ENCODE measurements at regions not wholly inside any gene's neighbourhood (a gene's known extent, or its start where the extent isn't known, plus 50 kb on each side); places are given as distances from the start of the nearest gene placed in this dataset.
A peak's percentile ranks its signal among the peaks of the same experiment; 100 is the strongest.

DNA sequence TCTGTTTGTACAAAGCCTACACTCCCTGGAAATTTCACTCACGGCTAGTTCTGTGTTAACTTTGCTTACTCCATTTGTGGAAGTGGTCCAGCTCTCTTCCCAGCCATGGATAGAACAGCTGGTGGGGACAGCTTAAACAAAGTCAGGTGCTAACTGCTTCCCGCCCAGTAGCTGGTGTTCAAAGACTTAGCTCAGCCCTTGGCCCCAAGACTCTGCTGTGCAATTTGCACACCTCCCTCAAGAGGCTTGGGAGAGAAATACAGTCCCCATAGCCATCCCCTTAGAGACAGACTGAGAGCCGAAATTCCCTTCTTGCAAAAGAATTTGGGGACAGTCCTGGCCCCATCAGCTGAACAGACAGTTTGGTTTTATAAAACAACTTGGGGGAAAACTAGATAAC, 73.8 kb upstream of the RAI14 start:
- TF ChIP-seq, protein P1, sequence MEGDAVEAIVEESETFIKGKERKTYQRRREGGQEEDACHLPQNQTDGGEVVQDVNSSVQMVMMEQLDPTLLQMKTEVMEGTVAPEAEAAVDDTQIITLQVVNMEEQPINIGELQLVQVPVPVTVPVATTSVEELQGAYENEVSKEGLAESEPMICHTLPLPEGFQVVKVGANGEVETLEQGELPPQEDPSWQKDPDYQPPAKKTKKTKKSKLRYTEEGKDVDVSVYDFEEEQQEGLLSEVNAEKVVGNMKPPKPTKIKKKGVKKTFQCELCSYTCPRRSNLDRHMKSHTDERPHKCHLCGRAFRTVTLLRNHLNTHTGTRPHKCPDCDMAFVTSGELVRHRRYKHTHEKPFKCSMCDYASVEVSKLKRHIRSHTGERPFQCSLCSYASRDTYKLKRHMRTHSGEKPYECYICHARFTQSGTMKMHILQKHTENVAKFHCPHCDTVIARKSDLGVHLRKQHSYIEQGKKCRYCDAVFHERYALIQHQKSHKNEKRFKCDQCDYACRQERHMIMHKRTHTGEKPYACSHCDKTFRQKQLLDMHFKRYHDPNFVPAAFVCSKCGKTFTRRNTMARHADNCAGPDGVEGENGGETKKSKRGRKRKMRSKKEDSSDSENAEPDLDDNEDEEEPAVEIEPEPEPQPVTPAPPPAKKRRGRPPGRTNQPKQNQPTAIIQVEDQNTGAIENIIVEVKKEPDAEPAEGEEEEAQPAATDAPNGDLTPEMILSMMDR (IDR thresholded peaks at IDR 0.05), result peak in 1 of 7 experiments; percentile 21
- TF ChIP-seq POLR2A (IDR thresholded peaks at IDR 0.05), result no peak
